Lower leg skin (tissue), 3 donors: ENCODE measurements at regions not wholly inside any gene's neighbourhood (a gene's known extent, or its start where the extent isn't known, plus 50 kb on each side); places are given as distances from the start of the nearest gene placed in this dataset.
"Not testable (repeated sequence)": the region's sequence is repeated elsewhere in the genome, so short reads cannot be mapped to it uniquely, and the experiment has no call there.

Experiments used
- POLR2A ChIP-seq, 2 donors: fragments of 450-650 bp; IDR thresholded peaks; one replicate each; pipeline ENCODE4 v1.6.1; 2016 to 2017; ENCODE audit warnings: antibody characterized with exemption in 2 of 2, mild to moderate bottlenecking in 1 of 2, moderate library complexity in 1 of 2
- TF ChIP-seq, protein P1 (sequence below), 3 donors: fragments of 450-650 bp; IDR thresholded peaks; one replicate each; pipeline ENCODE4 v1.5.1; 2016; ENCODE audit warnings: antibody characterized with exemption in 3 of 3, mild to moderate bottlenecking in 3 of 3, moderate library complexity in 2 of 3

DNA sequence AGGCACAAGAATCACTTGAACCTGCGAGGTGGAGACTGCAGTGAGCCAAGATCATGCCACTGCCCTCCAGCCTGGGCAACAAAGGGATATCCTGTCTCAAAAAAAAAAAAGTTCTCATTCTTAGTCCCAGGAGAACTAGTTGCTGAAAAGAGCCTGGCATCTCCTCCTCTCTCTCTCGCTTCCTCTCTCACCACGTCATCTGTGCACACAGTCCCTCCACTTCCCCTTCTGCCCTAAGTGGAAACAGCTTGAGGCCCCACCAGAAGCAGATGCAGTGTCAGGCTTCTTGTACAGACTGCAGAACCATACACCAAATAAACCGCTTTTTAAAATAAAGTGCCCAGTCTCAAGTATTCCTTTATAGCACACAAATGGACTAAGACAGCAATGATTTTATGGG lies 175.3 kb downstream of the NPIPA8 start:
- TF ChIP-seq, protein P1, sequence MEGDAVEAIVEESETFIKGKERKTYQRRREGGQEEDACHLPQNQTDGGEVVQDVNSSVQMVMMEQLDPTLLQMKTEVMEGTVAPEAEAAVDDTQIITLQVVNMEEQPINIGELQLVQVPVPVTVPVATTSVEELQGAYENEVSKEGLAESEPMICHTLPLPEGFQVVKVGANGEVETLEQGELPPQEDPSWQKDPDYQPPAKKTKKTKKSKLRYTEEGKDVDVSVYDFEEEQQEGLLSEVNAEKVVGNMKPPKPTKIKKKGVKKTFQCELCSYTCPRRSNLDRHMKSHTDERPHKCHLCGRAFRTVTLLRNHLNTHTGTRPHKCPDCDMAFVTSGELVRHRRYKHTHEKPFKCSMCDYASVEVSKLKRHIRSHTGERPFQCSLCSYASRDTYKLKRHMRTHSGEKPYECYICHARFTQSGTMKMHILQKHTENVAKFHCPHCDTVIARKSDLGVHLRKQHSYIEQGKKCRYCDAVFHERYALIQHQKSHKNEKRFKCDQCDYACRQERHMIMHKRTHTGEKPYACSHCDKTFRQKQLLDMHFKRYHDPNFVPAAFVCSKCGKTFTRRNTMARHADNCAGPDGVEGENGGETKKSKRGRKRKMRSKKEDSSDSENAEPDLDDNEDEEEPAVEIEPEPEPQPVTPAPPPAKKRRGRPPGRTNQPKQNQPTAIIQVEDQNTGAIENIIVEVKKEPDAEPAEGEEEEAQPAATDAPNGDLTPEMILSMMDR (IDR thresholded peaks at IDR 0.05): not testable (repeated sequence)
- not testable (repeated sequence) for TF ChIP-seq POLR2A (IDR thresholded peaks at IDR 0.05)
